CD14-positive monocyte (primary cell): ENCODE measurements at regions not wholly inside any gene's neighbourhood (a gene's known extent, or its start where the extent isn't known, plus 50 kb on each side); places are given as distances from the start of the nearest gene placed in this dataset.

Experiments used
- DNase-seq, 3 donors: peaks; one replicate each; pipeline ENCODE4 v3.0.0-alpha.2; 2011 to 2022
- H2AFZ ChIP-seq: 2 replicates; pipeline ENCODE4 v1.6.0; 2012; ENCODE audit warnings: mild to moderate bottlenecking, low read depth, low read length, inconsistent platforms; ENCODE audit not compliant: insufficient read depth, poor library complexity, severe bottlenecking
- H3K27ac ChIP-seq, 2 donors: 1 replicate in 1 of 2; 2 replicates in 1 of 2; pipeline ENCODE4 v1.5.1; 2012 to 2013; ENCODE audit warnings: low read length in 2 of 2, control low read depth in 1 of 2, inconsistent platforms in 1 of 2, low read depth in 1 of 2, mild to moderate bottlenecking in 1 of 2
- H3K27me3 ChIP-seq, 2 donors: one replicate each; pipeline versions ENCODE4 v1.6.0 to v1.6.1; 2011 to 2013; ENCODE audit warnings: low read length in 2 of 2; ENCODE audit not compliant: control insufficient read depth in 2 of 2, insufficient read depth in 2 of 2
- H3K36me3 ChIP-seq, 2 donors: replicated peaks in 1 of 2; 1 replicate in 1 of 2; 2 replicates in 1 of 2; pipeline versions ENCODE4 v1.5.1 to v1.6.1; 2012 to 2013; ENCODE audit warnings: low read length in 2 of 2, control low read depth in 1 of 2, inconsistent platforms in 1 of 2, mild to moderate bottlenecking in 1 of 2; ENCODE audit not compliant: insufficient read depth in 2 of 2, control insufficient read depth in 1 of 2
- H3K4me1 ChIP-seq, 2 donors: 1 replicate in 1 of 2; 2 replicates in 1 of 2; pipeline versions ENCODE4 v1.5.1 to v1.6.1; 2012 to 2013; ENCODE audit warnings: low read length in 2 of 2, control low read depth in 1 of 2, inconsistent platforms in 1 of 2, mild to moderate bottlenecking in 1 of 2, moderate library complexity in 1 of 2; ENCODE audit not compliant: insufficient read depth in 2 of 2, control insufficient read depth in 1 of 2
- H3K4me2 ChIP-seq: replicated peaks from 2 replicates; pipeline ENCODE3; 2012; ENCODE audit warnings: low read length, moderate library complexity, mild to moderate bottlenecking; ENCODE audit not compliant: poor library complexity, severe bottlenecking; ENCODE audit errors: extremely low read depth
- H3K4me3 ChIP-seq, 3 experiments: fragments of 200-600 bp in 1 of 3; sonication (generic) in 1 of 3; replicated peaks in 1 of 3; 1 replicate in 2 of 3; 2 replicates in 1 of 3; pipeline ENCODE4 v1.5.1; 2011 to 2013; ENCODE audit warnings: low read length in 3 of 3, mild to moderate bottlenecking in 3 of 3, control low read depth in 2 of 3, low read depth in 2 of 3, inconsistent platforms in 1 of 3, moderate library complexity in 1 of 3
- H3K79me2 ChIP-seq: 2 replicates; pipeline ENCODE4 v1.6.0; 2012; ENCODE audit warnings: mild to moderate bottlenecking, control low read depth, inconsistent platforms, low read length, moderate library complexity; ENCODE audit not compliant: insufficient read depth
- H3K9ac ChIP-seq: 2 replicates; pipeline ENCODE4 v1.6.0; 2017; ENCODE audit warnings: low read length, mild to moderate bottlenecking; ENCODE audit not compliant: insufficient read depth, poor library complexity, severe bottlenecking
- H3K9me3 ChIP-seq, 2 donors: replicated peaks in 1 of 2; 1 replicate in 1 of 2; 2 replicates in 1 of 2; pipeline versions ENCODE4 v1.5.1 to v1.6.1; 2012 to 2013; ENCODE audit warnings: low read length in 2 of 2, control low read depth in 1 of 2; ENCODE audit not compliant: control insufficient read depth in 1 of 2, insufficient read depth in 1 of 2
- H4K20me1 ChIP-seq: 2 replicates; pipeline ENCODE4 v1.6.0; 2012; ENCODE audit warnings: mild to moderate bottlenecking, low read length, control low read depth, moderate library complexity; ENCODE audit not compliant: insufficient read depth
- H3K27ac Mint-ChIP-seq, 7 donors: one replicate each; pipeline ENCODE4 v1.8.0; 2020; ENCODE audit warnings: mild to moderate bottlenecking in 7 of 7, mixed read lengths in 7 of 7, moderate library complexity in 6 of 7, inconsistent platforms in 2 of 7
- H3K27me3 Mint-ChIP-seq, 3 donors: one replicate each; pipeline ENCODE4 v1.8.0; 2021 to 2022; ENCODE audit warnings: low read depth in 3 of 3, mild to moderate bottlenecking in 3 of 3, mixed read lengths in 3 of 3, moderate library complexity in 3 of 3, inconsistent platforms in 1 of 3
- H3K36me3 Mint-ChIP-seq, 2 donors: one replicate each; pipeline ENCODE4 v1.8.0; 2020; ENCODE audit warnings: mixed read lengths in 2 of 2, inconsistent platforms in 1 of 2, mild to moderate bottlenecking in 1 of 2
- H3K4me1 Mint-ChIP-seq: one replicate; pipeline ENCODE4 v1.8.0; 2020; ENCODE audit warnings: mild to moderate bottlenecking, mixed read lengths
- H3K4me3 Mint-ChIP-seq, 2 donors: one replicate each; pipeline ENCODE4 v1.8.0; 2020; ENCODE audit warnings: mild to moderate bottlenecking in 2 of 2, mixed read lengths in 2 of 2, moderate library complexity in 1 of 2
- H3K9me3 Mint-ChIP-seq, 7 donors: one replicate each; pipeline ENCODE4 v1.8.0; 2020 to 2022; ENCODE audit warnings: mixed read lengths in 7 of 7, mild to moderate bottlenecking in 6 of 7, moderate library complexity in 6 of 7, inconsistent platforms in 2 of 7
- WGBS: methylation state at CpG from one replicate; pipeline ENCODE4 v1.1.5; 2013; ENCODE audit warnings: missing lambda C conversion rate; ENCODE audit not compliant: insufficient coverage; 5-methylcytosine and 5-hydroxymethylcytosine counted together
- intact Hi-C, 2 donors: fragments of 100-400 bp; cut with micrococcal nuclease; formaldehyde crosslinking; loops; one replicate each; pipeline versions ENCODE4 v1.15.0 to v1.15.1; 2023
- TF ChIP-seq, protein P1 (sequence below): fragments of 200-600 bp; IDR thresholded peaks from one replicate; pipeline ENCODE4 v1.8.0; 2022; ENCODE audit warnings: antibody characterized with exemption, mild to moderate bottlenecking

DNA sequence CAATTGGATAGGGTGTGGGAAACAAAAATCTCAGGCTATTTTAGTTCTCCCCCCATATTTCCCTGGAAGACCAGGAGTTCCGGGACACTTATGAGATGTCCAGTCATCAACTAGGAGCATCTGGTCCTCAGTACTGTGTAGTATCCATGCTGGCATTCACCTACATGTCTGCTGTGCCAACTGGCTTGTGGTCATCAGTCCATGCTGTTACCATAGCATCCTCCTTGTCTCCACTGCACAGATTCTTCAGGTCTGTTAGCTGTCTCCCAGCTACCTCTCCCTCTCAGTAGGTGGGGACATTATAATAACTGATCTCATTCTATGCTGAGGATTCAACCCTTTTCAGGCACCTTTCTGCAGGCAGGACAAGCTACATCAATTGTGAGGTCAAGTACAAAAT, 302.9 kb downstream of the BARHL2 start:
- DNase-seq: no peak
- intact Hi-C loops: no loop called here
- 100% methylated on average over 1 of the region's 1 CpG for WGBS
- Histone ChIP-seq H3K36me3 (no peaks in the 10 kb centered on the region), H3K4me2 (no peak overlapping the region), H3K4me1 (no peaks in the 10 kb centered on the region), H3K9ac (no peak overlapping the region), H3K9me3 (peaks cover 0 to 5% of the 10 kb centered on the region in 2 donors), H3K79me2 (no peaks in the 10 kb centered on the region), H3K27me3 (no peaks in the 10 kb centered on the region), H4K20me1 (no peaks in the 10 kb centered on the region), H3K27ac (no peak overlapping the region), H3K4me3 (no peak overlapping the region), H2AFZ (no peak overlapping the region)
- Mint-ChIP-seq H3K4me1 (no peaks in the 10 kb centered on the region), H3K9me3 (peaks cover 2 to 9% (median 7%) of the 10 kb centered on the region in 7 donors), H3K27me3 (no peaks in the 10 kb centered on the region), H3K27ac (no peak overlapping the region), H3K36me3 (no peaks in the 10 kb centered on the region), H3K4me3 (no peak overlapping the region)
- TF ChIP-seq, protein P1, sequence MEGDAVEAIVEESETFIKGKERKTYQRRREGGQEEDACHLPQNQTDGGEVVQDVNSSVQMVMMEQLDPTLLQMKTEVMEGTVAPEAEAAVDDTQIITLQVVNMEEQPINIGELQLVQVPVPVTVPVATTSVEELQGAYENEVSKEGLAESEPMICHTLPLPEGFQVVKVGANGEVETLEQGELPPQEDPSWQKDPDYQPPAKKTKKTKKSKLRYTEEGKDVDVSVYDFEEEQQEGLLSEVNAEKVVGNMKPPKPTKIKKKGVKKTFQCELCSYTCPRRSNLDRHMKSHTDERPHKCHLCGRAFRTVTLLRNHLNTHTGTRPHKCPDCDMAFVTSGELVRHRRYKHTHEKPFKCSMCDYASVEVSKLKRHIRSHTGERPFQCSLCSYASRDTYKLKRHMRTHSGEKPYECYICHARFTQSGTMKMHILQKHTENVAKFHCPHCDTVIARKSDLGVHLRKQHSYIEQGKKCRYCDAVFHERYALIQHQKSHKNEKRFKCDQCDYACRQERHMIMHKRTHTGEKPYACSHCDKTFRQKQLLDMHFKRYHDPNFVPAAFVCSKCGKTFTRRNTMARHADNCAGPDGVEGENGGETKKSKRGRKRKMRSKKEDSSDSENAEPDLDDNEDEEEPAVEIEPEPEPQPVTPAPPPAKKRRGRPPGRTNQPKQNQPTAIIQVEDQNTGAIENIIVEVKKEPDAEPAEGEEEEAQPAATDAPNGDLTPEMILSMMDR: no peak

DNA sequence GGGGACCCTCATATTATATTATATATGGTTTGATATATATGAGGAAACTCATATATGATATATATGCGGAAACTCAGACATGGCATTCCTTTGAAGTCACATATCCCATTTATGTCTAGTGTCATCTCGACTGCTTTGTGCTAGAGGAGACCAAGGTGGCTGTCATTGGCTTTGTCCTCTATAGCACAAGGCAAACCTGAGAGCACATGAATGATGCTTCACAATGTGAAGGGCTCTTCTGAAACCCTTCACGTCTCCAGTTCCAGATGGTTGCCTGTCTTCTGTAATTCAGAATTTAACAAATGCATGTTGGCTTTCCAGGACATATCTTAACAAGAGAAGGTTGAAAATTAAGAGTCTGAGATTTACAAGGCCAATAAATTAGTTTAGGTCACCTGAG, 303.6 kb downstream of the BARHL2 start:
- Histone ChIP-seq H3K79me2 (no peaks in the 10 kb centered on the region), H3K27ac (no peak overlapping the region), H3K9ac (no peak overlapping the region), H3K4me2 (no peak overlapping the region), H3K36me3 (no peaks in the 10 kb centered on the region), H2AFZ (no peak overlapping the region), H3K9me3 (peaks cover 0 to 5% of the 10 kb centered on the region in 2 donors), H3K4me3 (no peak overlapping the region), H3K4me1 (no peaks in the 10 kb centered on the region), H4K20me1 (no peaks in the 10 kb centered on the region), H3K27me3 (no peaks in the 10 kb centered on the region)
- intact Hi-C loops: no loop called here
- Mint-ChIP-seq H3K4me3 (no peak overlapping the region), H3K27ac (no peak overlapping the region), H3K36me3 (no peaks in the 10 kb centered on the region), H3K27me3 (no peaks in the 10 kb centered on the region), H3K9me3 (peaks cover 2 to 9% (median 7%) of the 10 kb centered on the region in 7 donors), H3K4me1 (no peaks in the 10 kb centered on the region)
- WGBS: 86% methylated on average over 1 of the region's 3 CpGs
- TF ChIP-seq, protein P1: no peak
- no peak for DNase-seq
